Heart left ventricle (tissue), 13 donors: ENCODE measurements at regions not wholly inside any gene's neighbourhood (a gene's known extent, or its start where the extent isn't known, plus 50 kb on each side); places are given as distances from the start of the nearest gene placed in this dataset.

Experiments used
- CTCF ChIP-seq, 12 donors: fragments of 200-600 bp; sonication (generic) in 4 of 12; IDR thresholded peaks; one replicate each; pipeline versions ENCODE4 v1.5.0 to v1.8.0; 2018 to 2022; ENCODE audit warnings: antibody characterized with exemption in 12 of 12, mild to moderate bottlenecking in 5 of 12
- POLR2A ChIP-seq, 2 donors: fragments of 450-650 bp; IDR thresholded peaks; one replicate each; pipeline ENCODE4 v1.6.1; 2017; ENCODE audit warnings: antibody characterized with exemption in 2 of 2, mild to moderate bottlenecking in 2 of 2, moderate library complexity in 2 of 2
- donor health status: ischemic (EF 13 %, LVEDD 7.1; RV severe dilation, severe dysfunction).
- donor health status: DM: no; HTN: yes; CAD: no.
- donor health status: DM: no; HTN: no; CAD: no.
- donor health status: ischemic (EF 25% LVEDD 6.9; RV normal size, moderate dysfunction).
- donor health status: ischemic (EF 25% LVEDD 5.7; RV mildly dilated, moderate dysfunction).
- donor health status: ischemic (EF 35%, LVEDD 5.7; RV mildly dilated, moderate dysfunction).
- donor health status: nonischemic (EF 11% LVEDD 7.7; RV severe dilation, severe dysfunction).
- donor health status: DM: yes; HTN: yes; CAD: no.
- donor health status: PGD.
- donor health status: ischemic (EF 29% LVEDD 5.4; RV normal size, mild dysfunction).
- donor health status: nonischemic (EF 23%, LVEDD 6.1; RV moderate dilation, normal function).

GRCh38 chr3:117192888-117193287 lies 483.3 kb downstream of the TUSC7 start:
- no peak for TF ChIP-seq CTCF (IDR thresholded peaks at IDR 0.05)
- TF ChIP-seq POLR2A (IDR thresholded peaks at IDR 0.05) = no peak
